ENCODE measurements at regions not wholly inside any gene's neighbourhood (a gene's known extent, or its start where the extent isn't known, plus 50 kb on each side); places are given as distances from the start of the nearest gene placed in this dataset.

GRCh38 chr7:126203185-126203584 lies 1049.6 kb downstream of the GRM8 start:
- DNase-seq (ENCODE audit: low read depth): no peak
- no peak for TF ChIP-seq CTCF (IDR thresholded peaks at IDR 0.05; ENCODE audit: control insufficient read depth, insufficient read depth, low read depth, low read length, missing control alignments)
- no peak overlapping the region for H3K4me3 ChIP-seq (ENCODE audit: control insufficient read depth, low read depth, low read length)

- H3K4me3 ChIP-seq (ENCODE audit: control insufficient read depth, low read depth, low read length): no peak overlapping the region
- no peak for DNase-seq (ENCODE audit: low read depth)
- TF ChIP-seq CTCF (IDR thresholded peaks at IDR 0.05; ENCODE audit: control insufficient read depth, insufficient read depth, low read depth, low read length, missing control alignments): no peak
These were observed 1050.6 kb downstream of the GRM8 start for GRCh38 chr7:126202177-126202576.

GRCh38 chr7:126185959-126186580 lies 1066.7 kb downstream of the GRM8 start:
- H3K4me3 ChIP-seq (ENCODE audit: control insufficient read depth, low read depth, low read length): no peak overlapping the region
- TF ChIP-seq CTCF (IDR thresholded peaks at IDR 0.05; ENCODE audit: control insufficient read depth, insufficient read depth, low read depth, low read length, missing control alignments): no peak
- DNase-seq (ENCODE audit: low read depth): no peak

GRCh38 chr7:126179916-126180315 lies 1072.8 kb downstream of the GRM8 start:
- no peak for TF ChIP-seq CTCF (IDR thresholded peaks at IDR 0.05; ENCODE audit: control insufficient read depth, insufficient read depth, low read depth, low read length, missing control alignments)
- no peak for DNase-seq (ENCODE audit: low read depth)

GRCh38 chr7:126178865-126179264 lies 1073.9 kb downstream of the GRM8 start:
- no peak overlapping the region for H3K4me3 ChIP-seq (ENCODE audit: control insufficient read depth, low read depth, low read length)
- no peak for TF ChIP-seq CTCF (IDR thresholded peaks at IDR 0.05; ENCODE audit: control insufficient read depth, insufficient read depth, low read depth, low read length, missing control alignments)
- no peak for DNase-seq (ENCODE audit: low read depth)

More at GRCh38 chr7:126179916-126180315, 1072.8 kb downstream of the GRM8 start:
- H3K4me3 ChIP-seq (ENCODE audit: control insufficient read depth, low read depth, low read length): no peak overlapping the region

GRCh38 chr7:126177782-126178181 lies 1075.0 kb downstream of the GRM8 start:
- no peak for DNase-seq (ENCODE audit: low read depth)
- H3K4me3 ChIP-seq (ENCODE audit: control insufficient read depth, low read depth, low read length): no peak overlapping the region
- TF ChIP-seq CTCF (IDR thresholded peaks at IDR 0.05; ENCODE audit: control insufficient read depth, insufficient read depth, low read depth, low read length, missing control alignments): no peak

All from AG09309 (cell line).